Esophagus squamous epithelium (tissue), 4 donors: ENCODE measurements at regions not wholly inside any gene's neighbourhood (a gene's known extent, or its start where the extent isn't known, plus 50 kb on each side); places are given as distances from the start of the nearest gene placed in this dataset.

Experiments used
- POLR2A ChIP-seq, 4 donors: fragments of 450-650 bp; IDR thresholded peaks; one replicate each; pipeline ENCODE4 v1.6.1; 2017; ENCODE audit warnings: antibody characterized with exemption in 4 of 4, mild to moderate bottlenecking in 4 of 4, moderate library complexity in 3 of 4
- TF ChIP-seq, protein P1 (sequence below), 6 experiments: fragments of 450-650 bp in 4 of 6; fragments of 200-600 bp in 2 of 6; sonication (generic) in 2 of 6; IDR thresholded peaks; one replicate each; pipeline ENCODE4 v1.5.1; 2016 to 2019; ENCODE audit warnings: antibody characterized with exemption in 6 of 6, mild to moderate bottlenecking in 4 of 6, moderate library complexity in 4 of 6

GRCh38 chr2:193738892-193739291 is 1544.2 kb upstream of the TMEFF2 start:
- TF ChIP-seq, protein P1, sequence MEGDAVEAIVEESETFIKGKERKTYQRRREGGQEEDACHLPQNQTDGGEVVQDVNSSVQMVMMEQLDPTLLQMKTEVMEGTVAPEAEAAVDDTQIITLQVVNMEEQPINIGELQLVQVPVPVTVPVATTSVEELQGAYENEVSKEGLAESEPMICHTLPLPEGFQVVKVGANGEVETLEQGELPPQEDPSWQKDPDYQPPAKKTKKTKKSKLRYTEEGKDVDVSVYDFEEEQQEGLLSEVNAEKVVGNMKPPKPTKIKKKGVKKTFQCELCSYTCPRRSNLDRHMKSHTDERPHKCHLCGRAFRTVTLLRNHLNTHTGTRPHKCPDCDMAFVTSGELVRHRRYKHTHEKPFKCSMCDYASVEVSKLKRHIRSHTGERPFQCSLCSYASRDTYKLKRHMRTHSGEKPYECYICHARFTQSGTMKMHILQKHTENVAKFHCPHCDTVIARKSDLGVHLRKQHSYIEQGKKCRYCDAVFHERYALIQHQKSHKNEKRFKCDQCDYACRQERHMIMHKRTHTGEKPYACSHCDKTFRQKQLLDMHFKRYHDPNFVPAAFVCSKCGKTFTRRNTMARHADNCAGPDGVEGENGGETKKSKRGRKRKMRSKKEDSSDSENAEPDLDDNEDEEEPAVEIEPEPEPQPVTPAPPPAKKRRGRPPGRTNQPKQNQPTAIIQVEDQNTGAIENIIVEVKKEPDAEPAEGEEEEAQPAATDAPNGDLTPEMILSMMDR (IDR thresholded peaks at IDR 0.05): no peak
- TF ChIP-seq POLR2A (IDR thresholded peaks at IDR 0.05): no peak
